GM03348 (cell line): ENCODE measurements at regions not wholly inside any gene's neighbourhood (a gene's known extent, or its start where the extent isn't known, plus 50 kb on each side); places are given as distances from the start of the nearest gene placed in this dataset.
"Not testable (repeated sequence)": the region's sequence is repeated elsewhere in the genome, so short reads cannot be mapped to it uniquely, and the experiment has no call there.

Experiments
- DNase-seq: peaks from one replicate; pipeline ENCODE4 v3.0.0; 2012; ENCODE audit warnings: low spot score

- DNase-seq: not testable (repeated sequence)
Observed at GRCh38 chr19:28540385-28540784, 672.6 kb downstream of the UQCRFS1 start.

- DNase-seq: no peak
Observed at GRCh38 chr19:28539759-28540158, 673.2 kb downstream of the UQCRFS1 start.

- DNase-seq: not testable (repeated sequence)
Observed at GRCh38 chr19:28538579-28538978, 674.4 kb downstream of the UQCRFS1 start.

GRCh38 chr19:28537896-28538295 lies 675.1 kb downstream of the UQCRFS1 start:
- DNase-seq: no peak

GRCh38 chr19:28537079-28537478 lies 675.9 kb downstream of the UQCRFS1 start:
- no peak for DNase-seq

- DNase-seq: no peak
Observed at GRCh38 chr19:28535352-28535775, 677.6 kb downstream of the UQCRFS1 start.

GRCh38 chr19:28534766-28535351 lies 678.1 kb downstream of the UQCRFS1 start:
- DNase-seq: no peak

- no peak for DNase-seq
Observed at GRCh38 chr19:28532765-28533341, 680.1 kb downstream of the UQCRFS1 start.

- DNase-seq: no peak
Observed at GRCh38 chr19:28531979-28532378, 681.0 kb downstream of the UQCRFS1 start.

- no peak for DNase-seq
Observed at GRCh38 chr19:28530406-28531035, 682.4 kb downstream of the UQCRFS1 start.

GRCh38 chr19:28526038-28526437 lies 686.9 kb downstream of the UQCRFS1 start:
- DNase-seq: no peak

- DNase-seq: no peak
Observed at GRCh38 chr19:28523619-28524018, 689.3 kb downstream of the UQCRFS1 start.

- DNase-seq: no peak
Observed at GRCh38 chr19:28522545-28522922, 690.4 kb downstream of the UQCRFS1 start.

- no peak for DNase-seq
Observed at GRCh38 chr19:28521614-28522544, 691.1 kb downstream of the UQCRFS1 start.

GRCh38 chr19:28520998-28521568 lies 691.9 kb downstream of the UQCRFS1 start:
- DNase-seq: no peak

GRCh38 chr19:28519952-28520861 lies 692.7 kb downstream of the UQCRFS1 start:
- peak; percentile 54 for DNase-seq

- no peak for DNase-seq
Observed at GRCh38 chr19:28519218-28519779, 693.7 kb downstream of the UQCRFS1 start.

GRCh38 chr19:28516415-28516872 lies 696.5 kb downstream of the UQCRFS1 start:
- no peak for DNase-seq

- DNase-seq: no peak
Observed at GRCh38 chr19:28514166-28514565, 698.8 kb downstream of the UQCRFS1 start.

GRCh38 chr19:28511655-28512054 lies 701.3 kb downstream of the UQCRFS1 start:
- DNase-seq: no peak
